ENCODE measurements at regions not wholly inside any gene's neighbourhood (a gene's known extent, or its start where the extent isn't known, plus 50 kb on each side); places are given as distances from the start of the nearest gene placed in this dataset.

GRCh38 chr17:71084838-71085237, 915.5 kb downstream of the KCNJ2 start:
- Histone ChIP-seq H3K4me1 (replicated peaks in 1 of 4; ENCODE audit: control insufficient read depth in 3 of 4, insufficient read depth in 4 of 4, low read length in 3 of 4) (peaks cover 2 to 6% (median 2%) of the 10 kb centered on the region in 4 experiments; a peak in 4 of 7 replicates), H2AK5ac (ENCODE audit: low read depth, low read length) (no peak overlapping the region), H3K9me3 (ENCODE audit: insufficient read depth in 2 of 2, low read depth in 1 of 2, low read length in 1 of 2) (no peaks in the 10 kb centered on the region), H2BK12ac (ENCODE audit: low read depth, low read length) (no peak overlapping the region), H3K4me2 (ENCODE audit: insufficient read depth in 1 of 2, low read depth in 2 of 2, low read length in 2 of 2) (no peak overlapping the region), H3K23me2 (ENCODE audit: low read depth, low read length) (no peaks in the 10 kb centered on the region), H2BK5ac (ENCODE audit: low read depth, low read length) (no peak overlapping the region), H2BK20ac (ENCODE audit: low read length) (no peak overlapping the region), H3K23ac (ENCODE audit: insufficient read length) (no peak overlapping the region), H4K91ac (replicated peaks; ENCODE audit: insufficient read length, low read length) (no peak overlapping the region), H4K8ac (ENCODE audit: extremely low read depth, insufficient read depth, low read length) (no peak overlapping the region), H3K79me1 (ENCODE audit: low read depth, low read length) (no peaks in the 10 kb centered on the region), H3K56ac (replicated peaks; ENCODE audit: insufficient read length, low read depth, low read length) (no peak overlapping the region), H4K5ac (ENCODE audit: insufficient read length, low read depth, low read length) (no peak overlapping the region), H3K4ac (replicated peaks; ENCODE audit: insufficient read length, low read depth, low read length) (no peak overlapping the region), H2BK120ac (replicated peaks; ENCODE audit: low read depth, low read length) (no peak overlapping the region), H3K4me3 (ENCODE audit: extremely low read depth in 1 of 4, insufficient read depth in 2 of 4, low read depth in 3 of 4, low read length in 4 of 4) (no peak overlapping the region), H3K14ac (ENCODE audit: insufficient read length) (no peak overlapping the region), H2AFZ (ENCODE audit: low read length) (no peak overlapping the region), H3K9ac (replicated peaks in 1 of 4; ENCODE audit: extremely low read depth in 1 of 4, low read depth in 3 of 4, low read length in 3 of 4) (no peak overlapping the region), H3K27ac (ENCODE audit: low read depth, low read length) (no peak overlapping the region), H3K18ac (ENCODE audit: extremely low read depth, low read length) (no peak overlapping the region), H3K27me3 (replicated peaks in 1 of 4; ENCODE audit: control insufficient read depth in 3 of 4, extremely low read depth in 1 of 4, insufficient read depth in 3 of 4, low read length in 3 of 4) (no peaks in the 10 kb centered on the region), H4K20me1 (replicated peaks in 1 of 2; ENCODE audit: control insufficient read depth in 1 of 2, insufficient read depth in 2 of 2, low read length in 2 of 2) (no peaks in the 10 kb centered on the region), H3K36me3 (ENCODE audit: control insufficient read depth in 2 of 4, insufficient read depth in 4 of 4, low read length in 3 of 4) (no peaks in the 10 kb centered on the region), H2BK15ac (ENCODE audit: low read length) (no peak overlapping the region), H3K79me2 (ENCODE audit: control insufficient read depth in 1 of 2, insufficient read depth in 2 of 2, low read length in 2 of 2) (peaks cover 0 to 28% of the 10 kb centered on the region in 2 experiments; a peak in 1 of 4 replicates)
- TF ChIP-seq KDM4A (IDR thresholded peaks at IDR 0.05; ENCODE audit: low read depth, low read length, severe bottlenecking) (no peak), EGR1 (IDR thresholded peaks at IDR 0.05; ENCODE audit: borderline replicate concordance, low read depth, low read length) (no peak)
- CTCF ChIA-PET (ENCODE audit: partially characterized antibody) = interaction anchor here (0.6 to 3.7 kb wide), 18 partner anchors 11 to 379 kb away, joined by 3 to 32 read pairs (median 3); no protein-coding TSS in a partner anchor
- POLR2A ChIA-PET (ENCODE audit: partially characterized antibody) = no interaction called here
- FAIRE-seq = no peak
- DNase-seq (ENCODE audit: low read depth in 1 of 2, low spot score in 2 of 2) = no peak
- WGBS, 2 experiments (ENCODE audit: extremely low coverage in 1 of 2, insufficient coverage in 1 of 2, insufficient read length in 1 of 2, insufficient replicate concordance in 2 of 2, low coverage in 1 of 2, low lambda C conversion rate in 2 of 2, missing lambda C conversion rate in 1 of 2) = 96% methylated on average over 3 of the region's 3 CpGs; no CpG with 5 or more reads in 1 of the 2 experiments
